Rectal smooth muscle tissue (tissue), 1 donor: ENCODE measurements at regions not wholly inside any gene's neighbourhood (a gene's known extent, or its start where the extent isn't known, plus 50 kb on each side); places are given as distances from the start of the nearest gene placed in this dataset.

Source experiments
- H3K27ac ChIP-seq: one replicate; pipeline ENCODE4 v1.7.0; 2013; ENCODE audit warnings: low read depth, low read length, inconsistent platforms
- H3K27me3 ChIP-seq: one replicate; pipeline ENCODE4 v1.7.0; 2013; ENCODE audit warnings: low read length; ENCODE audit not compliant: control insufficient read depth, insufficient read depth
- H3K36me3 ChIP-seq: one replicate; pipeline ENCODE4 v1.7.0; 2013; ENCODE audit warnings: low read length; ENCODE audit not compliant: control insufficient read depth, insufficient read depth
- H3K4me1 ChIP-seq: one replicate; pipeline ENCODE4 v1.7.0; 2013; ENCODE audit warnings: low read length; ENCODE audit not compliant: control insufficient read depth, insufficient read depth
- H3K4me3 ChIP-seq: one replicate; pipeline ENCODE4 v1.7.0; 2013; ENCODE audit warnings: low read length
- H3K9ac ChIP-seq: one replicate; pipeline ENCODE4 v1.7.0; 2013; ENCODE audit warnings: low read length

DNA sequence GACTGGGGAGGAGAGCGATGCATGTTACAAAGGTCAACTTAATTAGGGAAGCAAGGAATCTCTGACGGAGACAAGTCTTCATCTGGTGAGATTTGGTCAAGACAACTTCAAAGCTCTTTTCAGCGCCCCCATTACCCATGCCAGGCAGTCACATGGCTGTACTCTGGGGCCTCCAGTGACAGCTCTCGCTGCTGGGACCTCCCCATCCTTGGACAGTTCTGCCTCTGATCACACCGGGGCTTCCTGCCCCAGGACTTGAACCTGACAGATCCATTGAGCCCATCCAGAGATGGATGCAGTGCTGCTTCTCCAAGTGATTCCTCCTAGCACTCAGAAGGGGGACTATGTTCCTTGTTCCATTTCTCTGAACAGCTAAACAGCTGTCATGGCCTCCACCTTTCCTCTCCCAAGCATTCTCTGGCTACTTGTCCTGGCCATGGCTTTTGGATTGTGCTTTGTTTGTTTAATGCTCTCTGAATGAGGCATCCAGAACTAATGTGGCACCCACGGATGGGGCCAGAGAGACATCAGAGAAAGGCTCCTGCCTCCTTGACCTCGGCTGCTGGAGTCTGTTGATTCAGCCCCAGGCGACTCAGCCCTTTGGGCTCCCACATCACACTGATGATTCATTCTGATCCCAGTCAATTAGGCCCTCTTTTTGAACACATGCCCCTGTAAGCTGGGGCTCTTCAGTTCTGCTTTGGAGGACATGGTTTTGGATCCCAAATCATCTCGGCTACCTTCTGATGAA is 122.1 kb upstream of the ADAMTS16 start:
- no peaks in the 10 kb centered on the region for H3K36me3 ChIP-seq
- no peak overlapping the region for H3K9ac ChIP-seq
- H3K27ac ChIP-seq: no peak overlapping the region
- no peaks in the 10 kb centered on the region for H3K4me1 ChIP-seq
- H3K27me3 ChIP-seq: no peaks in the 10 kb centered on the region
- H3K4me3 ChIP-seq: no peak overlapping the region

DNA sequence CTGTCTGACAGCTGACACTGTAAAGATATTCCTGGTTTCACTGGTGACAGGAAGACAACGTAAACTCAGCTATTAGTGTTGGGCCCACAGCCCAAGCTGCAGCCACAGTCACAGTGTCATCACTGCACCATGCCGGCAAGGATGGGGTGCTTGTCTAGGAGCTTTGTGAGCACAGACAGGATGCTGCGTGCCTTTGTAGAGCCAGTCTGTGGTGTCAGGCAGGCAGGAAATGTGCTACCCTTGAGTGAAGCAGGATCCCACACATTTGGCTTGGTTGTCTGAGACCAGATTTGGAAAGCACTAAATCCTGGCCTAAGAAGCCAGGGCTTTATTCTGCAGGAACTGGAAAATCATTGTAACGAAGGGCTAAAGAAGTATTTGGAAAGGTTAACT is 121.6 kb upstream of the ADAMTS16 start:
- no peaks in the 10 kb centered on the region for H3K4me1 ChIP-seq
- H3K27me3 ChIP-seq: no peaks in the 10 kb centered on the region
- H3K27ac ChIP-seq: no peak overlapping the region
- no peaks in the 10 kb centered on the region for H3K36me3 ChIP-seq
- H3K4me3 ChIP-seq: no peak overlapping the region
- H3K9ac ChIP-seq: no peak overlapping the region

DNA sequence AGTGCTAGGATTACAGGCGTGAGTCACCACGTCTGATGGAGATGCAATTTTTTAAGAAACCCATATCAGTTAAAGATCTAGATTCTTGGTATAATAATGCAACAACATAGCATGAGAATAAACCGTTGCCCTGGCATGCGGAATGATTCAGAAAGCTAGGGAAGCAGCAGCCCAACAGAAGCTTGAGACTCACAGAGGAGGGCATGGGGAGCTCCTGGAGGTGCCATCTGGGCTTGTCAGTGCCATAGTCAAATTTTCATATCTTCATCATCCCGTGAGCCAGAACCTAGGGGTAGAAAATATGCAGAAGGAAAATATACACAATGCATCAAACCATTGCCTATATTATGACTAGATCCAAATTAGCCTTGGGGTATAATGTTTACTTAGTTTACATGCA is 118.7 kb upstream of the ADAMTS16 start:
- H3K27ac ChIP-seq: no peak overlapping the region
- no peaks in the 10 kb centered on the region for H3K36me3 ChIP-seq
- H3K27me3 ChIP-seq: no peaks in the 10 kb centered on the region
- no peak overlapping the region for H3K9ac ChIP-seq
- no peak overlapping the region for H3K4me3 ChIP-seq
- H3K4me1 ChIP-seq: no peaks in the 10 kb centered on the region

DNA sequence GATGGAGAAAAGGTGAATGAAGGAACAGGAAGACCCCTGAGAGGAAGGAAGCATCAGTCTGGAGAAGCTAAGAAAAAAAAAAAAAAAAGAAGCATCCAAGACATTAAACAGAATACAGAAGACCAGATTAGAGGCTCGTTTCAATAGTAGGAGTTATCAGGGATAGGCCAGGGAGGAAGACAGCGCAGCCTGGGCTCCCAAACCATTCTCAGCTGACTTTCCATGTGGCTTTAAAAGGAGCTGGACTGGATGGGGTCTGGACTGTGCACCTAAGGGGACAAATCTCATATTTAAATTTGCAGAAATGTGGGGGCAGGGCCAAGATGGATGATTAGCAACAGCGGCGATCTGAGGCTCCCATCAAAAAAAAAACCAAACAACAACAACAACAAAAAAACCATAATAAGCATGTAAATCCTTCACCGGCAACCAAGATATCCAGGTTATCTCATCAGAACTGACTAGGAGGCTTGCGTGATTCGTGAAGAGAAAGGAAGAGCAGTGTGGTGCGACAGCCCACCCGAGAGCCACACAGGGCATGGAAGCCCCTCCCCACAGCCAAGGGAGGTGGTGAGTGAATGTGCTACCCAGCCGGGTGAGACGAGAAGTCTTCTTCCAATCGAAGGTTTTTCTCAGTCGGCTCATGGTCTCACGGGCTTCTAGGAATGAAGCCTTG is 114.9 kb upstream of the ADAMTS16 start:
- no peaks in the 10 kb centered on the region for H3K36me3 ChIP-seq
- no peak overlapping the region for H3K9ac ChIP-seq
- H3K4me3 ChIP-seq: no peak overlapping the region
- H3K27me3 ChIP-seq: no peaks in the 10 kb centered on the region
- no peaks in the 10 kb centered on the region for H3K4me1 ChIP-seq
- no peak overlapping the region for H3K27ac ChIP-seq

DNA sequence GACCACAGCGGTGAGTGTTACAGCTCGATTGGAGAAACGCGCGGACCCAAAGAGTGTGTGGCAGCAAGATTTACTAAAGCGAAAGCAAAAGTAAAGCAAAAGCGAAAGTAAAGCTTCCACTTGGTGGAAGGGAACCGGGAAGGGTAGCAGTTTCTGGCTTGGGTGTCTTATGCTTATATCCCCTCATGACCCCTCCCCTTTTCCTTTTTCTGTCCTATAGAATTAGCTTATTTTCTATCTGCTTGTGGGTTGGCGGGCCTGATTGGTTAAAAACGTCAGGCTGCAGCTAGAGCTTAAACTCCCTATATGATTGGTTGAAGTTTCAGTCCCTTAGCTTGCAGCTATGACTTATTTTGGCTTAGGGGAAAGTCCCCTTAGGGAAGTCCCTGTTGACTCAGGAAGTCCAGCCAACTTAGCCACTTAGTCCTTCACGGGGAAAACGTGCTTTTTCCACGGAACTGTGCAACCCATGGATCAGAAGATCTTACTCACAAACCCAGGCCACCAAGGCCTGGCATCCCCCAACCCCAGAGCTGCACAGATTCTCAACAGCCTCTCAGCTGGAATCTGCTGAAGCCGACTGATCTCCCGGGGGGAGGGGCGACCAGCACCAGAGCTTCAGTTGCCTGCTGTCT is 114.2 kb upstream of the ADAMTS16 start:
- H3K27me3 ChIP-seq: no peaks in the 10 kb centered on the region
- no peaks in the 10 kb centered on the region for H3K36me3 ChIP-seq
- no peaks in the 10 kb centered on the region for H3K4me1 ChIP-seq
- no peak overlapping the region for H3K27ac ChIP-seq
- H3K4me3 ChIP-seq: no peak overlapping the region
- no peak overlapping the region for H3K9ac ChIP-seq

DNA sequence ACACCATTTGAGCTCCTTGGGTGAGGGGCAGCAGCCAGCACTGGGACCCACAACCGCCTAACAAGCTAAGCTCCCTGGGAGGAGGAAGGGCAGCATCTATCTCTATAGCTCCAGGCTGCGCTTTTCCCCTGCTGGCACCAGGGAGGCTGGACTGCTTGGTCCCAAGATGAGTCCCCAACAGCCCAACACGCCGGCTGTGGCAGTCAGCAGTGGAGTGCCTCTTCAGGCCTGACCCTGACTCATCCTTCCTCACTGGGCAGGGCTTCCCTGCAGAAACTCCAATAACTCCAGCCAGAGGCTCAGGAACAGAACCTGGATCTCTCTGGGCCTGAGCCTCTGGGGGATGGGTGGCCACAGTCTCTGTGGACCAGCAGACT is 113.7 kb upstream of the ADAMTS16 start:
- H3K4me3 ChIP-seq: no peak overlapping the region
- no peaks in the 10 kb centered on the region for H3K36me3 ChIP-seq
- H3K4me1 ChIP-seq: no peaks in the 10 kb centered on the region
- H3K27me3 ChIP-seq: no peaks in the 10 kb centered on the region
- no peak overlapping the region for H3K9ac ChIP-seq
- no peak overlapping the region for H3K27ac ChIP-seq

DNA sequence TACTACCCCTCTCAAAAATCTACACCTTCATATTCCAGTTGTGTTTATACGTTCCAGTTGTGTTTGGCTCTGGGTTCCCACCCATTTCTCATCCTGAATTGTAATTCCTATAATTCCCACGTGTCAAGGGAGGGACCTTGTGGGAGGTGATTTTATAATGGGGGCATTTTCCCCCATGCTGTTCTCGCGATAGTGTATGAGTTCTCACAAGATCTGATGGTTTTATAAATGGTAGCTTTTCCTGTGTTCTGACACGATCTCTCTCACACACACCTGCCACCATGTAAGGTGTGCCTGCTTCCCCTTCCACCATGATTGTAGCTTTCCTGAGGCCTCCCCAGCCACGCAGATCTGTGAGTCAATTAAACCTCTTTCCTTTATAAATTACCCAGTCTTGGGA is 108.5 kb upstream of the ADAMTS16 start:
- Histone ChIP-seq H3K9ac (no peak overlapping the region), H3K4me3 (no peak overlapping the region), H3K27me3 (no peaks in the 10 kb centered on the region), H3K27ac (no peak overlapping the region), H3K4me1 (no peaks in the 10 kb centered on the region), H3K36me3 (no peaks in the 10 kb centered on the region)

DNA sequence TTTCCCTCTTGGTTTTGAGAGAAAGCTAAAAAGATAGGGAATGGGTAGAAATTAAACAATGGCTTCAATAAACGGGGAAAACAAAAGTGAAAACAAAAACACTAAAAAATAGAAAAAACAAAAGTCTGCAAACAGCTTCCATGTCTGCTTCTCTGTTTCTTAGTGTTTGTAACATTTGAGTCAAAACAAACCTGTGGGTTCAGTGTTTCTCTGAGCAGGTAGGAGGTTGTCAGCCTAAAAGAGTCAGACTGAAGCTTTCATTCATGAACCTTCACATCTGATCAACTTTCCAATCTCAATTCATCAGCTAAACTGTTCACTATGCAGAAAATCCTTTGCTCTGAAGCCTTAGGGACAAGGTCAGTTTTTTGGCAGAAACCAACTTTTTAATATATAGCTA is 102.5 kb upstream of the ADAMTS16 start:
- H3K4me1 ChIP-seq: no peaks in the 10 kb centered on the region
- no peak overlapping the region for H3K9ac ChIP-seq
- no peak overlapping the region for H3K4me3 ChIP-seq
- H3K27ac ChIP-seq: no peak overlapping the region
- H3K36me3 ChIP-seq: no peaks in the 10 kb centered on the region
- H3K27me3 ChIP-seq: no peaks in the 10 kb centered on the region

DNA sequence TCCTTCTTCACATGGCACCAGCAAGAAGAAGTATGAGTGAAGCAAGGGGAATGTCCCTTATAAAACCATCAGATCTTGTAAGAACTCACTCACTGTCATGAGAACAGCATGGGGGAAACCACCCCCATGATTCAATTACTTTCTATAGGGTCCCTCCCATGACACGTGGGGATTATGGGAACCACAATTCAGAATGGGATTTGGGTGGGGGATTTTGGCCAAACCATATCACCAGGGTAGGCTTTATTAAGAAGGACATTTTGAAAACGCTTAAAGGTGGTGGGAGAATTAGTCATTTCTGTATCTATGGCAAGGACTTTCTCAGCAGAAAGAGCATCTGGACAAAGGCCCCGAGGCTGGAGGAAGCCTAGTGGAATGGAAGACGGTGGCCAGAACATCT is 100.2 kb upstream of the ADAMTS16 start:
- H3K27ac ChIP-seq: no peak overlapping the region
- no peaks in the 10 kb centered on the region for H3K27me3 ChIP-seq
- no peaks in the 10 kb centered on the region for H3K4me1 ChIP-seq
- H3K36me3 ChIP-seq: no peaks in the 10 kb centered on the region
- no peak overlapping the region for H3K4me3 ChIP-seq
- H3K9ac ChIP-seq: no peak overlapping the region

DNA sequence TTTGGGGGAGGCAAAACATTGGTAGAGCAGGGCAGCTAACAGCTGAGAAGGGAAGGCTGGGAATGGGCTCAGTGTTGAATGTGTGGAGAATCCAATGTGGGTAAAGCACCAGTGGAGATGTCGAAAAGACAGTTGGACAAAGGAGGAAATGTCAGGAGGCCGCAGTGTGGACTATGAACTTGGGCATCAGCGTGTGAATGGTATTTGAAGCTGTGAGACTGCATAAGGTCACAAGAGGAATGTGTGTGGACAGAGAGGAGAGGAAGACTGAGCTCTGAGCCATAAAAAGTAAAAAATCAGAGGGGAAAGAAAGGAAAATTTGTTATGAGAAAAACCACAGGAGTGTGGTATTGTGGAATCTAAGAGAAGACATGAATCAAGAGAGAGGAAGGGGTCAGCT is 99.4 kb upstream of the ADAMTS16 start:
- Histone ChIP-seq H3K4me1 (no peaks in the 10 kb centered on the region), H3K27me3 (no peaks in the 10 kb centered on the region), H3K4me3 (no peak overlapping the region), H3K36me3 (no peaks in the 10 kb centered on the region), H3K27ac (no peak overlapping the region), H3K9ac (no peak overlapping the region)

DNA sequence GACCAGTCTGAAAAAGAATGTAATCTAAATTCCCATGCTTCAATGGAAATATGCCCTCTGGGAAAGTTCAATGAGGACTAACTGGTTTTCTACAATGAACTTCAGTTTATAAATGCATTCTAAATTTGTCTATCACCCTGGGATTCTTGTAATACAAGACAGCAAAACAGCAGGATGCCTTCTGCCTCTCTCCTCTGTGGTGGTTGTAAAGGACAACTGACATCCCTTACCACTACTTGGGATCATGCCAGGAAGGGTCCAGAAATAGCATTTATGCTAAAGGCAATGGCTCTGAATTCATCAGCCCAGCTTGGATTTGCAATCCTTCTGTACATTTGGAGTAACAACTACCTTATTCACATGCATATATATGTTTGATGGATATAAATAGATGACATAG is 97.3 kb upstream of the ADAMTS16 start:
- H3K4me1 ChIP-seq: no peaks in the 10 kb centered on the region
- no peaks in the 10 kb centered on the region for H3K27me3 ChIP-seq
- no peaks in the 10 kb centered on the region for H3K36me3 ChIP-seq
- no peak overlapping the region for H3K27ac ChIP-seq
- H3K4me3 ChIP-seq: no peak overlapping the region
- no peak overlapping the region for H3K9ac ChIP-seq

DNA sequence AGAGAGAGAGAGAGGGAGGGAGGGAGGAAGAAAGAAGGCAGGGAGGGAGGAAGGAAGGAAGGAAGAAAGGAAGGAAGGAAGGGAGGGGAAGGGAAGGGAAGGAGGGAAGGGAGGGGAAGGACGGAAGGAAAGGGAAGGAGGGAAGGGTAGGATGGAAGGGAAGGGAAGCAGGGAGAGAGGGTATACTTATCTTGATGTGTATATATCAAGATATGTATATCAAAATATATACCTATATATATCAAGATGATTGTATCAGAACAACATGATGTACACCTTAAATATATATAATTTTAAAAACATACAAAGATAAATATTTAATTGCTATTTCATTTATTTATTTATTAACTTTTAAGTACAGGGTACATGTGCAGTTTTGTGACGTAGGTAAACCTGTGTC is 96.8 kb upstream of the ADAMTS16 start:
- Histone ChIP-seq H3K36me3 (no peaks in the 10 kb centered on the region), H3K27me3 (no peaks in the 10 kb centered on the region), H3K27ac (no peak overlapping the region), H3K4me1 (no peaks in the 10 kb centered on the region), H3K4me3 (no peak overlapping the region), H3K9ac (no peak overlapping the region)
